GM12878 (cell line): ENCODE measurements at regions not wholly inside any gene's neighbourhood (a gene's known extent, or its start where the extent isn't known, plus 50 kb on each side); places are given as distances from the start of the nearest gene placed in this dataset.

Experiments
- ATAC-seq: fragments of 200-7000 bp; cut with Tn5 transposase; 3 replicates; pipeline ENCODE4 v1.9.1; 2020; ENCODE audit warnings: mild to moderate bottlenecking, moderate library complexity
- BruUV-seq: library from RNA; stranded (reverse); fragments of 400-500 nt; replicated peaks from 2 replicates; lab custom pipeline; 2021; lab: Mats Ljungman, UMichigan
- CTCF ChIA-PET: fragments of 300-600 bp; sonication (Branson Sonifier 250); formaldehyde crosslinking; extraction: SDS; loops from one replicate; lab custom pipeline; 2021; ENCODE audit warnings: inconsistent platforms; lab: Yijun Ruan, JAX
- POLR2A ChIA-PET: fragments of 350-600 bp; formaldehyde crosslinking; extraction: SDS; loops from one replicate; lab custom pipeline; 2021; ENCODE audit warnings: inconsistent platforms; lab: Charles Lee
- RAD21 ChIA-PET: fragments of 300-600 bp; sonication (Branson Sonifier 250); formaldehyde crosslinking; loops from one replicate; lab custom pipeline; 2023; ENCODE audit warnings: antibody characterized with exemption; ENCODE audit not compliant: unreplicated experiment; lab: Charles Lee
- SMC1A ChIA-PET: fragments of 300-600 bp; sonication (Branson Sonifier 250); formaldehyde crosslinking; loops from one replicate; lab custom pipeline; 2023; ENCODE audit not compliant: unreplicated experiment, uncharacterized antibody; lab: Charles Lee
- DNase-seq: peaks from one replicate; pipeline ENCODE4 v3.0.0-alpha.2; 2011; ENCODE audit warnings: low read depth, low spot score
- FAIRE-seq: peaks from 3 replicates; lab custom pipeline; 2011; peaks lifted over from hg19 to GRCh38; lab: Jason Lieb, UNC
- H2AFZ ChIP-seq: 2 replicates; pipeline ENCODE4 v1.6.0; 2011; ENCODE audit warnings: low read depth, low read length, control low read depth; ENCODE audit not compliant: control insufficient read depth
- H3K27ac ChIP-seq: 2 replicates; pipeline ENCODE4 v1.5.1; 2011; ENCODE audit warnings: control low read depth; ENCODE audit not compliant: control insufficient read depth, insufficient read depth
- H3K27me3 ChIP-seq, 2 experiments: replicated peaks in 1 of 2; 2 replicates each; pipeline versions ENCODE4 v1.6.0 to v1.6.1; 2011; ENCODE audit warnings: low read length in 1 of 2; ENCODE audit not compliant: control insufficient read depth in 2 of 2, insufficient read depth in 2 of 2
- H3K36me3 ChIP-seq, 2 experiments: 2 replicates each; pipeline ENCODE4 v1.5.1; 2011; ENCODE audit warnings: low read length in 1 of 2; ENCODE audit not compliant: control insufficient read depth in 2 of 2, insufficient read depth in 2 of 2
- H3K4me1 ChIP-seq: 2 replicates; pipeline ENCODE4 v1.6.1; 2011; ENCODE audit warnings: mild to moderate bottlenecking, low read length, moderate library complexity, mixed read lengths; ENCODE audit not compliant: control insufficient read depth, insufficient read depth
- H3K4me2 ChIP-seq: 2 replicates; pipeline ENCODE4 v1.6.0; 2011; ENCODE audit warnings: control low read depth; ENCODE audit not compliant: control insufficient read depth, insufficient read depth
- H3K4me3 ChIP-seq: fragments of 200-600 bp; sonication (generic); 2 replicates; pipeline ENCODE4 v1.5.1; 2016
- H3K79me2 ChIP-seq: 2 replicates; pipeline ENCODE4 v1.6.0; 2011; ENCODE audit warnings: low read length; ENCODE audit not compliant: control insufficient read depth, insufficient read depth
- H3K9ac ChIP-seq: 2 replicates; pipeline ENCODE4 v1.8.0; 2011; ENCODE audit warnings: low read length, control low read depth, mixed read lengths; ENCODE audit not compliant: control insufficient read depth, insufficient read depth
- H3K9me3 ChIP-seq: replicated peaks from 3 replicates; pipeline ENCODE4 v1.5.1; 2011; ENCODE audit warnings: mild to moderate bottlenecking, low read length; ENCODE audit not compliant: control insufficient read depth, insufficient read depth
- H4K20me1 ChIP-seq: 2 replicates; pipeline ENCODE4 v1.6.0; 2011; ENCODE audit not compliant: control insufficient read depth, insufficient read depth
- ATF2 ChIP-seq: IDR thresholded peaks from 2 replicates; pipeline ENCODE4 v1.6.1; 2012; ENCODE audit warnings: low read length, inconsistent platforms
- BCL11A ChIP-seq: IDR thresholded peaks from 2 replicates; pipeline ENCODE4 v1.6.1; 2011; ENCODE audit warnings: low read depth, low read length
- LARP7 ChIP-seq: fragments of 450-650 bp; IDR thresholded peaks from 2 replicates; pipeline ENCODE4 v1.6.1; 2017; ENCODE audit warnings: mild to moderate bottlenecking
- PAX5 ChIP-seq: IDR thresholded peaks from 2 replicates; pipeline ENCODE4 v1.6.1; 2011; ENCODE audit warnings: low read depth, low read length, borderline replicate concordance
- ZBED1 ChIP-seq: IDR thresholded peaks from 2 replicates; pipeline ENCODE4 v1.6.1; 2016; ENCODE audit warnings: borderline replicate concordance
- ZBTB11 ChIP-seq: fragments of 450-650 bp; formaldehyde crosslinking; IDR thresholded peaks from 2 replicates; pipeline ENCODE4 v1.5.0; 2022; ENCODE audit warnings: mild to moderate bottlenecking, missing genetic modification characterization
- ZNF207 ChIP-seq: fragments of 450-650 bp; IDR thresholded peaks from 2 replicates; pipeline ENCODE4 v1.6.1; 2014; ENCODE audit warnings: antibody characterized with exemption, mild to moderate bottlenecking, borderline replicate concordance
- ZZZ3 ChIP-seq: IDR thresholded peaks from 2 replicates; pipeline ENCODE4 v1.6.1; 2011; ENCODE audit warnings: low read depth; ENCODE audit not compliant: control insufficient read depth, insufficient read length
- in situ Hi-C: fragments of 300-500 bp; cut with MboI; formaldehyde crosslinking; loops from 9 replicates; pipeline ENCODE4 v1.14.3; 2018; ENCODE audit warnings: mixed read lengths
- intact Hi-C: fragments of 100-400 bp; cut with micrococcal nuclease; formaldehyde crosslinking; loops from one replicate; pipeline ENCODE4 v1.14.2; 2022; ENCODE audit not compliant: unreplicated experiment

GRCh38 chr7:156032973-156033372 is 220.7 kb upstream of the SHH start:
- Histone ChIP-seq H2AFZ (no peak overlapping the region), H3K27me3 (no peaks in the 10 kb centered on the region), H3K36me3 (no peaks in the 10 kb centered on the region), H3K4me3 (no peak overlapping the region), H3K79me2 (no peaks in the 10 kb centered on the region), H3K4me2 (no peak overlapping the region), H3K27ac (no peak overlapping the region), H3K9me3 (peaks cover 2% of the 10 kb centered on the region; the same call in 2 of the 3 replicates), H3K4me1 (no peaks in the 10 kb centered on the region), H4K20me1 (no peaks in the 10 kb centered on the region), H3K9ac (no peak overlapping the region)
- intact Hi-C loops (no loop called here), in situ Hi-C loops (no loop called here)
- DNase-seq, result no peak
- ChIA-PET RAD21 (no interaction called here), SMC1A (no interaction called here), POLR2A (no interaction called here), CTCF (no interaction called here)
- TF ChIP-seq ZBTB11 (CRISPR knock-in tag), result no peak
- TF ChIP-seq ZBED1, result no peak
- no peak for TF ChIP-seq ATF2
- no peak for TF ChIP-seq LARP7
- no peak for TF ChIP-seq ZNF207
- TF ChIP-seq BCL11A, result no peak
- no peak for TF ChIP-seq ZZZ3
- TF ChIP-seq PAX5, result no peak
- BruUV-seq, result no TSS peak
- no peak for ATAC-seq
- no peak for FAIRE-seq
